ENCODE measurements at regions not wholly inside any gene's neighbourhood (a gene's known extent, or its start where the extent isn't known, plus 50 kb on each side); places are given as distances from the start of the nearest gene placed in this dataset.

GRCh38 chr1:157348538-157349480, 203.5 kb downstream of the FCRL5 start:
- TF ChIP-seq POLR2AphosphoS5 (IDR thresholded peaks at IDR 0.05; ENCODE audit: low read depth), result no peak
- no peak for TF ChIP-seq ETS1 (IDR thresholded peaks at IDR 0.05)
- no peak for TF ChIP-seq CTCF (conservative IDR thresholded peaks at IDR 0.05; ENCODE audit: low read depth in 2 of 2)
- TF ChIP-seq EZH2phosphoT487 (IDR thresholded peaks at IDR 0.05; ENCODE audit: unreplicated experiment), result no peak
- TF ChIP-seq, protein P1, sequence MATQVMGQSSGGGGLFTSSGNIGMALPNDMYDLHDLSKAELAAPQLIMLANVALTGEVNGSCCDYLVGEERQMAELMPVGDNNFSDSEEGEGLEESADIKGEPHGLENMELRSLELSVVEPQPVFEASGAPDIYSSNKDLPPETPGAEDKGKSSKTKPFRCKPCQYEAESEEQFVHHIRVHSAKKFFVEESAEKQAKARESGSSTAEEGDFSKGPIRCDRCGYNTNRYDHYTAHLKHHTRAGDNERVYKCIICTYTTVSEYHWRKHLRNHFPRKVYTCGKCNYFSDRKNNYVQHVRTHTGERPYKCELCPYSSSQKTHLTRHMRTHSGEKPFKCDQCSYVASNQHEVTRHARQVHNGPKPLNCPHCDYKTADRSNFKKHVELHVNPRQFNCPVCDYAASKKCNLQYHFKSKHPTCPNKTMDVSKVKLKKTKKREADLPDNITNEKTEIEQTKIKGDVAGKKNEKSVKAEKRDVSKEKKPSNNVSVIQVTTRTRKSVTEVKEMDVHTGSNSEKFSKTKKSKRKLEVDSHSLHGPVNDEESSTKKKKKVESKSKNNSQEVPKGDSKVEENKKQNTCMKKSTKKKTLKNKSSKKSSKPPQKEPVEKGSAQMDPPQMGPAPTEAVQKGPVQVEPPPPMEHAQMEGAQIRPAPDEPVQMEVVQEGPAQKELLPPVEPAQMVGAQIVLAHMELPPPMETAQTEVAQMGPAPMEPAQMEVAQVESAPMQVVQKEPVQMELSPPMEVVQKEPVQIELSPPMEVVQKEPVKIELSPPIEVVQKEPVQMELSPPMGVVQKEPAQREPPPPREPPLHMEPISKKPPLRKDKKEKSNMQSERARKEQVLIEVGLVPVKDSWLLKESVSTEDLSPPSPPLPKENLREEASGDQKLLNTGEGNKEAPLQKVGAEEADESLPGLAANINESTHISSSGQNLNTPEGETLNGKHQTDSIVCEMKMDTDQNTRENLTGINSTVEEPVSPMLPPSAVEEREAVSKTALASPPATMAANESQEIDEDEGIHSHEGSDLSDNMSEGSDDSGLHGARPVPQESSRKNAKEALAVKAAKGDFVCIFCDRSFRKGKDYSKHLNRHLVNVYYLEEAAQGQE (IDR thresholded peaks at IDR 0.05; ENCODE audit: unreplicated experiment), result no peak
- TF ChIP-seq EZH2 (IDR thresholded peaks at IDR 0.05; ENCODE audit: low read depth, unreplicated experiment), result no peak
- TF ChIP-seq, protein P2, sequence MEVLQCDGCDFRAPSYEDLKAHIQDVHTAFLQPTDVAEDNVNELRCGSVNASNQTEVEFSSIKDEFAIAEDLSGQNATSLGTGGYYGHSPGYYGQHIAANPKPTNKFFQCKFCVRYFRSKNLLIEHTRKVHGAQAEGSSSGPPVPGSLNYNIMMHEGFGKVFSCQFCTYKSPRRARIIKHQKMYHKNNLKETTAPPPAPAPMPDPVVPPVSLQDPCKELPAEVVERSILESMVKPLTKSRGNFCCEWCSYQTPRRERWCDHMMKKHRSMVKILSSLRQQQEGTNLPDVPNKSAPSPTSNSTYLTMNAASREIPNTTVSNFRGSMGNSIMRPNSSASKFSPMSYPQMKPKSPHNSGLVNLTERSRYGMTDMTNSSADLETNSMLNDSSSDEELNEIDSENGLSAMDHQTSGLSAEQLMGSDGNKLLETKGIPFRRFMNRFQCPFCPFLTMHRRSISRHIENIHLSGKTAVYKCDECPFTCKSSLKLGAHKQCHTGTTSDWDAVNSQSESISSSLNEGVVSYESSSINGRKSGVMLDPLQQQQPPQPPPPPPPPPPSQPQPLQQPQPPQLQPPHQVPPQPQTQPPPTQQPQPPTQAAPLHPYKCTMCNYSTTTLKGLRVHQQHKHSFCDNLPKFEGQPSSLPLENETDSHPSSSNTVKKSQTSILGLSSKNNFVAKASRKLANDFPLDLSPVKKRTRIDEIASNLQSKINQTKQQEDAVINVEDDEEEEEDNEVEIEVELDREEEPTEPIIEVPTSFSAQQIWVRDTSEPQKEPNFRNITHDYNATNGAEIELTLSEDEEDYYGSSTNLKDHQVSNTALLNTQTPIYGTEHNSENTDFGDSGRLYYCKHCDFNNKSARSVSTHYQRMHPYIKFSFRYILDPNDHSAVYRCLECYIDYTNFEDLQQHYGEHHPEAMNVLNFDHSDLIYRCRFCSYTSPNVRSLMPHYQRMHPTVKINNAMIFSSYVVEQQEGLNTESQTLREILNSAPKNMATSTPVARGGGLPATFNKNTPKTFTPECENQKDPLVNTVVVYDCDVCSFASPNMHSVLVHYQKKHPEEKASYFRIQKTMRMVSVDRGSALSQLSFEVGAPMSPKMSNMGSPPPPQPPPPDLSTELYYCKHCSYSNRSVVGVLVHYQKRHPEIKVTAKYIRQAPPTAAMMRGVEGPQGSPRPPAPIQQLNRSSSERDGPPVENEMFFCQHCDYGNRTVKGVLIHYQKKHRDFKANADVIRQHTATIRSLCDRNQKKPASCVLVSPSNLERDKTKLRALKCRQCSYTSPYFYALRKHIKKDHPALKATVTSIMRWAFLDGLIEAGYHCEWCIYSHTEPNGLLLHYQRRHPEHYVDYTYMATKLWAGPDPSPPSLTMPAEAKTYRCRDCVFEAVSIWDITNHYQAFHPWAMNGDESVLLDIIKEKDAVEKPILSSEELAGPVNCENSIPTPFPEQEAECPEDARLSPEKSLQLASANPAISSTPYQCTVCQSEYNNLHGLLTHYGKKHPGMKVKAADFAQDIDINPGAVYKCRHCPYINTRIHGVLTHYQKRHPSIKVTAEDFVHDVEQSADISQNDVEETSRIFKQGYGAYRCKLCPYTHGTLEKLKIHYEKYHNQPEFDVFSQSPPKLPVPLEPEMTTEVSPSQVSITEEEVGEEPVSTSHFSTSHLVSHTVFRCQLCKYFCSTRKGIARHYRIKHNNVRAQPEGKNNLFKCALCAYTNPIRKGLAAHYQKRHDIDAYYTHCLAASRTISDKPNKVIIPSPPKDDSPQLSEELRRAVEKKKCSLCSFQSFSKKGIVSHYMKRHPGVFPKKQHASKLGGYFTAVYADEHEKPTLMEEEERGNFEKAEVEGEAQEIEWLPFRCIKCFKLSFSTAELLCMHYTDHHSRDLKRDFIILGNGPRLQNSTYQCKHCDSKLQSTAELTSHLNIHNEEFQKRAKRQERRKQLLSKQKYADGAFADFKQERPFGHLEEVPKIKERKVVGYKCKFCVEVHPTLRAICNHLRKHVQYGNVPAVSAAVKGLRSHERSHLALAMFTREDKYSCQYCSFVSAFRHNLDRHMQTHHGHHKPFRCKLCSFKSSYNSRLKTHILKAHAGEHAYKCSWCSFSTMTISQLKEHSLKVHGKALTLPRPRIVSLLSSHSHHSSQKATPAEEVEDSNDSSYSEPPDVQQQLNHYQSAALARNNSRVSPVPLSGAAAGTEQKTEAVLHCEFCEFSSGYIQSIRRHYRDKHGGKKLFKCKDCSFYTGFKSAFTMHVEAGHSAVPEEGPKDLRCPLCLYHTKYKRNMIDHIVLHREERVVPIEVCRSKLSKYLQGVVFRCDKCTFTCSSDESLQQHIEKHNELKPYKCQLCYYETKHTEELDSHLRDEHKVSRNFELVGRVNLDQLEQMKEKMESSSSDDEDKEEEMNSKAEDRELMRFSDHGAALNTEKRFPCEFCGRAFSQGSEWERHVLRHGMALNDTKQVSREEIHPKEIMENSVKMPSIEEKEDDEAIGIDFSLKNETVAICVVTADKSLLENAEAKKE (CRISPR knock-in tag; IDR thresholded peaks at IDR 0.05), result no peak
- no peak for TF ChIP-seq NANOG (IDR thresholded peaks at IDR 0.05; ENCODE audit: borderline replicate concordance)
